Liver (tissue), 3 donors: ENCODE measurements at regions not wholly inside any gene's neighbourhood (a gene's known extent, or its start where the extent isn't known, plus 50 kb on each side); places are given as distances from the start of the nearest gene placed in this dataset.

ENCODE experiments used
- CTCF ChIP-seq: fragments of 150-350 bp; IDR thresholded peaks from 2 replicates; pipeline ENCODE4 v1.5.1; 2017; ENCODE audit warnings: improper control_type of control experiment, low read depth, low read length; ENCODE audit not compliant: missing input control
- EGR1 ChIP-seq, 2 donors: IDR thresholded peaks; 2 replicates each; pipeline ENCODE4 v1.6.1; 2016 to 2018; ENCODE audit warnings: antibody characterized with exemption in 2 of 2, low read depth in 2 of 2
- GABPA ChIP-seq, 2 donors: IDR thresholded peaks in 1 of 2; conservative IDR thresholded peaks in 1 of 2; 2 replicates each; pipeline ENCODE4 v1.6.1; 2016; ENCODE audit warnings: antibody characterized with exemption in 2 of 2, mild to moderate bottlenecking in 1 of 2, moderate library complexity in 1 of 2
- REST ChIP-seq: IDR thresholded peaks from 2 replicates; pipeline ENCODE4 v1.6.1; 2016; ENCODE audit warnings: antibody characterized with exemption, mild to moderate bottlenecking
- TAF1 ChIP-seq: conservative IDR thresholded peaks from 2 replicates; pipeline ENCODE4 v1.6.1; 2016; ENCODE audit warnings: antibody characterized with exemption, mild to moderate bottlenecking
- donor health status: healthy.
- donor health status: healthy.

GRCh38 chr20:20894753-20895152, 182.3 kb upstream of the RALGAPA2 start:
- TF ChIP-seq CTCF: no peak
- TF ChIP-seq EGR1 (IDR thresholded peaks at IDR 0.05; ENCODE audit: low read depth in 2 of 2): no peak
- TF ChIP-seq REST: no peak
- TF ChIP-seq GABPA (IDR thresholded peaks at IDR 0.05 in 1 of 2, conservative IDR thresholded peaks at IDR 0.05 in 1 of 2): no peak
- no peak for TF ChIP-seq TAF1
